ENCODE measurements at regions not wholly inside any gene's neighbourhood (a gene's known extent, or its start where the extent isn't known, plus 50 kb on each side); places are given as distances from the start of the nearest gene placed in this dataset.
"Not testable (repeated sequence)": the region's sequence is repeated elsewhere in the genome, so short reads cannot be mapped to it uniquely, and the experiment has no call there.

- DNase-seq (ENCODE audit: low read depth in 2 of 2), result no peak
These were observed 483.2 kb upstream of the DIPK2B start for GRCh38 chrX:45683914-45684313.

DNA sequence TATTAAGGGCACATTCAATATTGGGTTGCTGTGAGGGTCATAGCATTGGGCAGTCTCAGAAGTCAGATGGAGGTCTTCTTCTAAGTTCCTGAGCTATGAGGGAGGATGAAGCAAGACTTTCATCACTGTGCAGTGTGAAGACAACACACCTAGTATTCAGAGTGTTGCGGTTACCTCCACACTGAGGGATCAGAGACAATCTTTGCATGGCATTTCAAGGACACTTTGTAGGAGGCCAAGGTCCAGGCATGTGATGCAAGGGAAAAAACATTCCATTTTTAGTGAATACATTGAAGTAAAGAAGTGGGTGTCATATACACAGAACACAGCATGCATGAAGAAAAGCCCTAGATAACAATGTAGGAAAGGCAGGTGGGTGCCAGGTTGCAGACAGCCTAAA, 481.2 kb upstream of the DIPK2B start:
- DNase-seq (ENCODE audit: low read depth in 2 of 2), result no peak

GRCh38 chrX:45669715-45670340, 469.2 kb upstream of the DIPK2B start:
- no peak for DNase-seq (ENCODE audit: low read depth in 2 of 2)

DNA sequence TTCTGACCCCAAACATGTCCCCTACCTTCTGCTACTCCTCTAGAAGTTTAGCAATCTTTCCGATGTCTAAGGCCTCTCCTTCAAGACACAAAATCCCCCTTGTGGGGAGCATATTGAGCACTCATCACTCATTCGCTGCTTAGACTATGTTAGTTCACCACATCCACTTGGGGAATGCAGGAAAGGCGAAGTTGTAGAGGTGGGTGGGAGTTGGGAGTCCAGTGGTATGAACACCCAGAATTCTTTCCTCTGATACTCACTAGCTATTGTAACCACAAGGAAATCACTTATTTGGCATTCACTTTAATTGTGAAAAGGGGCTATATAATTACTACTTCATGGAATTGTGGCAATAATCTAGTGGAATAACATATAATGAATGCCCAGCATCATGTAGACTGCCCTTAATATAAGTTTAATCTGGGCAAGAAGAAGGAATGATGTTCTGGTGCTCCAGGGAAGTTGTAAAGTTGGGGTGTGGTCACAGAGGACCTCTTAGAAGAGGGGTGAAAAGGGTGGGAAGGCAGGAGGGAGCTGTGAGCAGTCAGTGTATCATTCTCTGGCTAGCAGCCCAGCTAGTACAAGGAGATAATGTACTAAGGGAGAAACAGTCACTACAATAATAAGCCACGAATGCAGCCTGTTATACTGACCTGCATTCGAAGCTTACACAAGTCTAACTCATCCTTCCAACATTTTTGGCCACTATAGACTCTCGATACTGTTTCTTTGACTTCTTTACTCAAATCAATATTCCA, 468.2 kb upstream of the DIPK2B start:
- DNase-seq (ENCODE audit: low read depth in 2 of 2), result no peak

DNA sequence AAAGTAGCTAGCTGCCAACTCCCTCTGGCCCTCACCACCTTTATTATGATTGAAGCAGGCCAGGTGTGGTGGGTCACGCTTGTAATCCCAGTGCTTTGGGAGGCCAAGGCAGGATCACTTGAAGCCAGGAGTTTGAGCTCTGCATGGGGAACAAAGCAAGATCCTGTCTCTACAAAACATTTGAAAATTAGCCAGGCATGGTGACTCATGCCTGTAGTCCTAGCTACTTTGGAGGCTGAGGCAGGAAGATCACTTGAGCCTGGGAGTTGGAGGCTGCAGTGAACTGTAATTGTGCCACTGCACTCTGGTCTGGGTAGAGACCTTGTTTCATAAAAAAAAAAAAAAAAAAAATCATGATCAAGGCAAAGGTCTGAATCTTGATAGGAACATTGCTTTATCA, 467.0 kb upstream of the DIPK2B start:
- no peak for DNase-seq (ENCODE audit: low read depth in 2 of 2)

DNA sequence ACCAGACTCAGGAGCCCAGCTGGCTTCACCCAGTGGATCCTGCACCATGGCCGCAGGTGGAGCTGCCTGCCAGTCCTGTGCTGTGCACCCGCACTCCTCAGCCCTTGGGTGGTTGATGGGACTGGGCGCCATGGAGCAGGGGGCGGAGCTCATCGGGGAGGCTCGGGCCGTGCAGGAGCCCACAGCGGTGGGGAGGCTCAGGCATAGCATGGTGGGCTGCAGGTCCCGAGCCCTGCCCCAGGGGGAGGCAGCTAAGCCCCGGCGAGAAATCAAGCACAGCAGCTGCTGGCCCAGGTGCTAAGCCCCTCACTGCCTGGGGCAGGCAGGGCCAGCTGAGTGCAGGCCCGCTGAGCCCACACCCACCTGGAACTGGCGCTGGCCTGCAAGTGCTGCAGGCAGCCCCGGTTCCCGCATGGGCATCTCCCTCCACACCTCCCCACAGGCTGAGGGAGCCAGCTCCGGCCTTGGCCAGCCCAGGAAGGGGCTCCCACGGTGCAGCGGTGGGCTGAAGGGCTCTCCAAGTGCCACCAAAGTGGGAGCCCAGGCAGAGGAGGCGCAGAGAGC, 464.1 kb upstream of the DIPK2B start:
- no peak for DNase-seq (ENCODE audit: low read depth in 2 of 2)

- DNase-seq (ENCODE audit: low read depth in 2 of 2), result no peak
These were observed 459.8 kb upstream of the DIPK2B start for GRCh38 chrX:45660477-45660876.

DNA sequence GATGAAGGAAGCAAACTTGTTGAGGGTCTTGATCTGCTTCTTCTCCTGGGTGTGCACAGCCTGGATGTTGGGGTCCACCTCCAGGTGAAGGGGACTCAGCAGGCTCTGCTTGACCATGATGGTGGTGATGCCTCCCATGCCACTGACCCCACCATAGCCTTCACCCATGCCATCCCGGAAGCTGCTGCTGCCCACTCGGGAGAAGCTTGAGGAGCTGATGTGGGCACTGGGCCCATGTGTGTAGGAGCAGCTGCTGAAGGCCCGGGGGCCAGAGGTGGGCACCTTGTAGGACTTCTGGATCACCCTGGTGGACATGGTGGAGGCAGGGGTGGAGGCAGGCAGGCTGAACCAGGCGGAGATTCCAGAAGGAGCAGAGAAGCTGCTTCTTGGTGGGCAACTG, 432.7 kb upstream of the DIPK2B start:
- no peak for DNase-seq (ENCODE audit: low read depth in 2 of 2)

- DNase-seq (ENCODE audit: low read depth in 2 of 2), result no peak
These were observed 431.8 kb upstream of the DIPK2B start for GRCh38 chrX:45632506-45632905.

DNA sequence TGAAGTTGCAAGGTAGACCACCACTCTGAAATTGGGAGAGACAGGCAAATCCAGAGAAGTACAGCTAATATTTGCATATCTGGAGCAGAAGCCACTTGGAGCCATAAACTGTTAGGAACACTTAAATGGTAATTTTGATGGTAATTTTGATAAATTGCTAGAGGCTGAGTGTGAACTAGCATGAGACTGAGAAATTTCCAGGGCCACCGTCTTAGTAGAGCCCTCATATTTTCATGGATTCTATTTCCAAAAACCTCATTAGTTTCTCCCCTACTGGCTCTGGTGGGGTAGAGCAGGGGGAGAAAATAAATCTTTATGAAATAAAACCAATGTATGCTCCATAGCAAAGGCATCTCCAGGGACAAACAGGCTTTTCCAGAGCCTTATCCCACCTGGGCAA, 429.4 kb upstream of the DIPK2B start:
- DNase-seq (ENCODE audit: low read depth in 2 of 2), result no peak

GRCh38 chrX:45628041-45628440, 427.4 kb upstream of the DIPK2B start:
- no peak for DNase-seq (ENCODE audit: low read depth in 2 of 2)

- DNase-seq (ENCODE audit: low read depth in 2 of 2), result no peak
These were observed 422.6 kb upstream of the DIPK2B start for GRCh38 chrX:45623266-45623665.

DNA sequence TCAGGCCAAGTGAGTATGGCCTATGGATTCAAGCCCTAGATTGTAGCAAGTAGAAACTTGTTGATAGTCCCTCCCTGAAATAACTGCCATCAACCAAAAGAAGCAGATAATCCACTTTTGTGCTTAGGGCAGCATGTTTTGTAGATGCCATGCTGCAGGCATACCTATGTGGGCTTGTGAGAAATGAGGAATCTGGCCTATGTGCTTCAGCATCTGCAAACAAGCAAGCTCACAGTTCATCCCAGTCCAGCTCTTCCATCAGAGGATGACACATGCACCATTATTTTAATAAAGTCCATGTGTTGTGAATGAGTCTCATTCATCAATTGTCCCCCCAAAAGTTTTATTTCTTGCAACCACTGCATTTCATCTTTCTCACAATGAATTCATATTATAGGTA, 421.9 kb upstream of the DIPK2B start:
- no peak for DNase-seq (ENCODE audit: low read depth in 2 of 2)

GRCh38 chrX:45622042-45622423, 421.4 kb upstream of the DIPK2B start:
- DNase-seq (ENCODE audit: low read depth in 2 of 2), result no peak

DNA sequence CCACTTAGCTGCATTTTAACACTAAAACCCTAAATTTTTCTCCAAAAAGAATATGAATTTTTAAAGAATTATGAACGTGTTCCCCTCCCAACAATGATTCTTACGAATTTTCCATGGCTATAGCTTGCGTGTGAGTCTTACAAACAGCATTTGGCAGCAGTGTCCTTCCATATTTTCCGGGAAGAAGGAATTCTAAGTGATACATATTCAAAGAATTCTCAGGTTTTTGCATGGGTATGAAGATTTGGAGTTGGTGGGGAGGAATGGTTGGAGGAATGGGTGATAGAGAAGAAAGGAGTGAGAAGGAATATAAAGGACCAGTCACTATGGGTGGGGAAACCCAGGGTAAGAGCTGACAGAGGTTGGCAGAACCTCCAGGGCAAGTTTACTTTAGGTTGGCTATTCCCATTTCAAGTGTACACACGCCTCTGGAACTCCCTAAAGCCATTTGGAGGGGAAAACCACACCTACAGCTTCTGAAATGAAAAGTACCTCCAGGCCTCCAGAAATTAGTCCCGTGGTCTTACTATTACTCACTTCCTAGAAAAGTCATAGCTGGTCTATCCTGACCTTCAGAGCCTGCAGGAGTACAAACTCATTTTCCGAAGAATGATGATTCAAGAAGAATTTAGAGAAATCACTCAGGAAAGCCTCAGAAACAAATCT, 420.8 kb upstream of the DIPK2B start:
- peak in 1 of 2 donors; percentile 5 for DNase-seq (ENCODE audit: low read depth in 2 of 2)

DNA sequence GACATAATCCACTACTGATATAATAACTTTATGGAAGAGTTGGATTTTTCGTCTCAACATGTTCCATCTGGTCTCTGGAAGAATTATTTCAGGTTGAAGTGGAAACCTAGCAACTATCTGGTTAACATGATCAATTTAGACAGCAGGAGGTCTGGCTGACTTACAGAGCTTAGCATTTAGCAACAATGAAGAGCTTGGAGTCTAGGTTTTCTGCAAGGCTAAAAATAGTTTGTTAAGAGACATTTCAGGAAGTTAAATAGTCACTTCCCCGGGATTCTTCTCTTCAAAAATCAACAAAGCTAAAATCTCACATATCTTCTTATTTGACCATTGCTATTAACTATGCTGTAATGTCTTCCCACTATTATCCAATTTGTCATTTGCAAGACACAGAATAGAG, 418.6 kb upstream of the DIPK2B start:
- DNase-seq (ENCODE audit: low read depth in 2 of 2), result no peak

DNA sequence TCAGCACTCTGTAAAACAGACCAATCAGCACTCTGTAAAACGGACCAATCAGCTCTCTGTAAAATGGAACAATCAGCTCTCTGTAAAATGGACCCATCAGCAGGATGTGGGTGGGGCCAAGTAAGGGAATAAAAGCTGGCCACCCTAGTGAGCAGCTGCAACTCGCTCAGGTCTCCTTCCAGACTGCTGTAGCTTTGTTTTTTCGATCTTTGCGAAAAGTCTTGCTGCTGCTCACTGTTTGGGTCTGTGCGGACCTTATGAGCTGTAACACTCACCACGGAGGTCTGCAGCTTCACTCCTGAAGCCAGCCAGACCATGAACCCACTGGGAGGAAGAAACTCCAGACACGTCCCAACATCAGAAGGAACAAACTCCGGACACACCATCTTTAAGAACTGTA, 414.9 kb upstream of the DIPK2B start:
- not testable (repeated sequence) for DNase-seq (ENCODE audit: low read depth in 2 of 2)

DNA sequence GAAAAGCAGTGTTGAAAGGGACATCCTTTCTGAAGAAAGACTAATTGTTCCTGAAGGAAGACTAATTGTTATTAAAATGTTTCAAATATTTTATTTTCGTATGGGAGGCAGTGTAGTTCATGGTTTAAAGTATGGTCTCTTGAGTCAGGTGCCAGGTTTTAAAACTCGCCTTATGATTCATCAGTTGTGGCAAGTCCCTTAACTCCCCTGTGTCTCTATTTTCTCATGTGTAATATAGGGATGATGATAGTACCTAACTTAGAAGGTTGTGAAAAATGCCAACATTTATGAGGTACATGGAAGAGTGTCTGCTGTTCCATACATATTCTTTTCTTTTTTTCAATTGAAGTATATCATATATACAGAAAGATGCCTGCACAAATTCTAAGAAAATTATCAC, 414.2 kb upstream of the DIPK2B start:
- no peak for DNase-seq (ENCODE audit: low read depth in 2 of 2)

GRCh38 chrX:45602151-45602550, 401.5 kb upstream of the DIPK2B start:
- no peak for DNase-seq (ENCODE audit: low read depth in 2 of 2)

- DNase-seq (ENCODE audit: low read depth in 2 of 2), result no peak
These were observed 400.4 kb upstream of the DIPK2B start for GRCh38 chrX:45601052-45601451.

GRCh38 chrX:45598861-45599260, 398.2 kb upstream of the DIPK2B start:
- DNase-seq (ENCODE audit: low read depth in 2 of 2), result no peak

- no peak for DNase-seq (ENCODE audit: low read depth in 2 of 2)
These were observed 395.6 kb upstream of the DIPK2B start for GRCh38 chrX:45596188-45596808.

All from stimulated activated CD4-positive, alpha-beta T cell treated with anti-CD3 and anti-CD28 coated beads, Interleukin-15, amount 100 ng/mL, for 48 hours (primary cell).